ENCODE measurements at regions not wholly inside any gene's neighbourhood (a gene's known extent, or its start where the extent isn't known, plus 50 kb on each side); places are given as distances from the start of the nearest gene placed in this dataset.

DNA sequence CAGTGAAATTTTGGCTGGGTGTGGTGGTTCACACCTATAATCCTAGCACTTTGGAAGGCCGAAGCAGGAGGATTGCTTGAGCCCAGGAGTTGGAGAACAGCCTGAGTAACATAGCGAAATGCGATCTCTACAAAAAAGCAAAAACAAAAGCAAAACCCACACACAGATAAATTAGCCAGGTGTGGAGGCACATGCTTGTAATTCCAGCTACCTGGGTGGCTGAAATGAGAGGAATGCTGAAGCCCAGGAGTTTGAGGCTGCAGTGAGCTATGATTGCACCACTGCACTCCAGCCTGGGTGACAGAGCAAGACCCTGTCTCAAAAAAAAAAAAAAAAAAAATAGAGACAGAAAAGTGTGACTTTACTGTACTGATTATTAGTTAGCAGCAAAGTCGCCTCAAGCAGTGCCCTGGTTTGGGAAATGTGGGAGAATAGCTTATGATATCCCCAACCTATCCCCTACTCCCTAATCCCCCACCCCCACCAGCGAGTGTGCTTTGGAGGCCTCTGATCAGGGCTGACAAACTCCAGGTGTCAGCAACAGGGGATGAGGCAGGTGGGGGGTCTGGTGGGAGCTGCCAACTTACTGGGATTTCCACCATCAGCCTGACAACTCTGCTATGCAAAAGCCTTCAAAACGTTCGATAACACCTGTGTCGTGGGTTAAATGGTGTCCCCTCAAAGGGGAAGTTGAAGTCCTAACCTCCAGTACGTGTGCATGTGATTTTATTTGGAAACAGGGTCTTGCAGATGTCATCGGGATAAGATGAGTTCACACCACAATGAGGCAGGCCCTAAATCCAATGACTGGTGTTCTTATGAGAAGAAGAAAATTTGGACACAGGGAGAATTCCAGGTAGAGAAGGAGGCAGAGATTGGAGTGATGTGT is 124.7 kb upstream of the SDK1 start:
- TF ChIP-seq, protein P1, sequence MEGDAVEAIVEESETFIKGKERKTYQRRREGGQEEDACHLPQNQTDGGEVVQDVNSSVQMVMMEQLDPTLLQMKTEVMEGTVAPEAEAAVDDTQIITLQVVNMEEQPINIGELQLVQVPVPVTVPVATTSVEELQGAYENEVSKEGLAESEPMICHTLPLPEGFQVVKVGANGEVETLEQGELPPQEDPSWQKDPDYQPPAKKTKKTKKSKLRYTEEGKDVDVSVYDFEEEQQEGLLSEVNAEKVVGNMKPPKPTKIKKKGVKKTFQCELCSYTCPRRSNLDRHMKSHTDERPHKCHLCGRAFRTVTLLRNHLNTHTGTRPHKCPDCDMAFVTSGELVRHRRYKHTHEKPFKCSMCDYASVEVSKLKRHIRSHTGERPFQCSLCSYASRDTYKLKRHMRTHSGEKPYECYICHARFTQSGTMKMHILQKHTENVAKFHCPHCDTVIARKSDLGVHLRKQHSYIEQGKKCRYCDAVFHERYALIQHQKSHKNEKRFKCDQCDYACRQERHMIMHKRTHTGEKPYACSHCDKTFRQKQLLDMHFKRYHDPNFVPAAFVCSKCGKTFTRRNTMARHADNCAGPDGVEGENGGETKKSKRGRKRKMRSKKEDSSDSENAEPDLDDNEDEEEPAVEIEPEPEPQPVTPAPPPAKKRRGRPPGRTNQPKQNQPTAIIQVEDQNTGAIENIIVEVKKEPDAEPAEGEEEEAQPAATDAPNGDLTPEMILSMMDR (optimal IDR thresholded peaks at IDR 0.05 in 1 of 3, IDR thresholded peaks at IDR 0.05 in 1 of 3, conservative IDR thresholded peaks at IDR 0.05 in 1 of 3; ENCODE audit: extremely low read depth in 1 of 3, insufficient read depth in 2 of 3, low read length in 3 of 3), result no peak
- no peak for TF ChIP-seq EZH2 (IDR thresholded peaks at IDR 0.05; ENCODE audit: low read length)

All from keratinocyte (primary cell).